ENCODE measurements at regions not wholly inside any gene's neighbourhood (a gene's known extent, or its start where the extent isn't known, plus 50 kb on each side); places are given as distances from the start of the nearest gene placed in this dataset.

- Histone ChIP-seq H3K9ac (no peak overlapping the region), H3K9me3 (no peaks in the 10 kb centered on the region), H3K27me3 (no peaks in the 10 kb centered on the region), H4K20me1 (no peaks in the 10 kb centered on the region), H3K27ac (no peak overlapping the region), H3K36me3 (no peaks in the 10 kb centered on the region), H3K4me3 (no peak overlapping the region), H3K4me2 (no peak overlapping the region), H3K4me1 (no peaks in the 10 kb centered on the region)
- TF ChIP-seq Cebpa-rat (IDR thresholded peaks at IDR 0.05) = no peak
These were observed 85.4 kb upstream of the RHOBTB1 start for GRCh38 chr10:61029411-61029810.

- no peak for TF ChIP-seq Cebpa-rat (IDR thresholded peaks at IDR 0.05)
- H3K9ac ChIP-seq = no peak overlapping the region
- no peak overlapping the region for H3K4me3 ChIP-seq
- H3K27me3 ChIP-seq = no peaks in the 10 kb centered on the region
- no peaks in the 10 kb centered on the region for H4K20me1 ChIP-seq
- H3K36me3 ChIP-seq = no peaks in the 10 kb centered on the region
- no peaks in the 10 kb centered on the region for H3K9me3 ChIP-seq
- H3K4me1 ChIP-seq = no peaks in the 10 kb centered on the region
- no peak overlapping the region for H3K27ac ChIP-seq
- H3K4me2 ChIP-seq = no peak overlapping the region
These were observed 84.9 kb upstream of the RHOBTB1 start for GRCh38 chr10:61028861-61029361.

- Histone ChIP-seq H3K4me1 (no peaks in the 10 kb centered on the region), H3K27ac (no peak overlapping the region), H3K36me3 (no peaks in the 10 kb centered on the region), H4K20me1 (no peaks in the 10 kb centered on the region), H3K9me3 (no peaks in the 10 kb centered on the region), H3K4me2 (no peak overlapping the region), H3K9ac (no peak overlapping the region), H3K4me3 (no peak overlapping the region), H3K27me3 (no peaks in the 10 kb centered on the region)
- TF ChIP-seq Cebpa-rat (IDR thresholded peaks at IDR 0.05) = no peak
These were observed 80.8 kb upstream of the RHOBTB1 start for GRCh38 chr10:61024856-61025201.

GRCh38 chr10:61024151-61024855, 80.3 kb upstream of the RHOBTB1 start:
- Histone ChIP-seq H3K27me3 (no peaks in the 10 kb centered on the region), H3K36me3 (no peaks in the 10 kb centered on the region), H3K4me1 (no peaks in the 10 kb centered on the region), H3K4me2 (no peak overlapping the region), H4K20me1 (no peaks in the 10 kb centered on the region), H3K9ac (no peak overlapping the region), H3K9me3 (no peaks in the 10 kb centered on the region), H3K4me3 (no peak overlapping the region), H3K27ac (no peak overlapping the region)
- no peak for TF ChIP-seq Cebpa-rat (IDR thresholded peaks at IDR 0.05)

GRCh38 chr10:61023053-61023452, 79.1 kb upstream of the RHOBTB1 start:
- Histone ChIP-seq H3K36me3 (no peaks in the 10 kb centered on the region), H3K9me3 (no peaks in the 10 kb centered on the region), H3K9ac (no peak overlapping the region), H3K4me3 (no peak overlapping the region), H3K4me1 (no peaks in the 10 kb centered on the region), H3K4me2 (no peak overlapping the region), H3K27ac (no peak overlapping the region), H4K20me1 (no peaks in the 10 kb centered on the region), H3K27me3 (no peaks in the 10 kb centered on the region)
- no peak for TF ChIP-seq Cebpa-rat (IDR thresholded peaks at IDR 0.05)

- Histone ChIP-seq H3K27me3 (no peaks in the 10 kb centered on the region), H4K20me1 (no peaks in the 10 kb centered on the region), H3K36me3 (no peaks in the 10 kb centered on the region), H3K4me3 (no peak overlapping the region), H3K4me2 (no peak overlapping the region), H3K4me1 (no peaks in the 10 kb centered on the region), H3K9ac (no peak overlapping the region), H3K9me3 (no peaks in the 10 kb centered on the region), H3K27ac (no peak overlapping the region)
- no peak for TF ChIP-seq Cebpa-rat (IDR thresholded peaks at IDR 0.05)
These were observed 77.9 kb upstream of the RHOBTB1 start for GRCh38 chr10:61021926-61022325.

- H3K9ac ChIP-seq = no peak overlapping the region
- H3K27ac ChIP-seq = no peak overlapping the region
- H3K36me3 ChIP-seq = no peaks in the 10 kb centered on the region
- H3K4me2 ChIP-seq = no peak overlapping the region
- TF ChIP-seq Cebpa-rat (IDR thresholded peaks at IDR 0.05) = no peak
- H3K4me3 ChIP-seq = no peak overlapping the region
- H3K4me1 ChIP-seq = no peaks in the 10 kb centered on the region
- H3K9me3 ChIP-seq = no peaks in the 10 kb centered on the region
- H4K20me1 ChIP-seq = no peaks in the 10 kb centered on the region
- H3K27me3 ChIP-seq = no peaks in the 10 kb centered on the region
These were observed 76.6 kb upstream of the RHOBTB1 start for GRCh38 chr10:61020420-61021158.

- no peak for TF ChIP-seq Cebpa-rat (IDR thresholded peaks at IDR 0.05)
- H3K27me3 ChIP-seq = no peaks in the 10 kb centered on the region
- H3K4me3 ChIP-seq = no peak overlapping the region
- H3K27ac ChIP-seq = no peak overlapping the region
- H3K4me2 ChIP-seq = no peak overlapping the region
- no peaks in the 10 kb centered on the region for H3K36me3 ChIP-seq
- H4K20me1 ChIP-seq = no peaks in the 10 kb centered on the region
- no peaks in the 10 kb centered on the region for H3K4me1 ChIP-seq
- H3K9me3 ChIP-seq = no peaks in the 10 kb centered on the region
- no peak overlapping the region for H3K9ac ChIP-seq
These were observed 74.2 kb upstream of the RHOBTB1 start for GRCh38 chr10:61018146-61018545.

GRCh38 chr10:61016630-61017029, 72.6 kb upstream of the RHOBTB1 start:
- H3K9ac ChIP-seq = no peak overlapping the region
- H3K4me2 ChIP-seq = no peak overlapping the region
- no peaks in the 10 kb centered on the region for H3K36me3 ChIP-seq
- H3K27me3 ChIP-seq = no peaks in the 10 kb centered on the region
- H4K20me1 ChIP-seq = no peaks in the 10 kb centered on the region
- no peak overlapping the region for H3K4me3 ChIP-seq
- no peak for TF ChIP-seq Cebpa-rat (IDR thresholded peaks at IDR 0.05)
- H3K4me1 ChIP-seq = no peaks in the 10 kb centered on the region
- H3K9me3 ChIP-seq = no peaks in the 10 kb centered on the region
- no peak overlapping the region for H3K27ac ChIP-seq

- H3K36me3 ChIP-seq = no peaks in the 10 kb centered on the region
- H3K4me2 ChIP-seq = no peak overlapping the region
- no peaks in the 10 kb centered on the region for H3K27me3 ChIP-seq
- H3K9ac ChIP-seq = no peak overlapping the region
- no peak for TF ChIP-seq Cebpa-rat (IDR thresholded peaks at IDR 0.05)
- H3K9me3 ChIP-seq = no peaks in the 10 kb centered on the region
- no peak overlapping the region for H3K27ac ChIP-seq
- H3K4me3 ChIP-seq = no peak overlapping the region
- H3K4me1 ChIP-seq = no peaks in the 10 kb centered on the region
- no peaks in the 10 kb centered on the region for H4K20me1 ChIP-seq
These were observed 72.0 kb upstream of the RHOBTB1 start for GRCh38 chr10:61016007-61016406.

Data from BLaER1 (cell line).